Mucosa of gallbladder (tissue), 1 donor: ENCODE measurements at regions not wholly inside any gene's neighbourhood (a gene's known extent, or its start where the extent isn't known, plus 50 kb on each side); places are given as distances from the start of the nearest gene placed in this dataset.

ENCODE experiments used
- DNase-seq: peaks from one replicate; pipeline ENCODE4 v3.0.0-alpha.2; 2020; ENCODE audit warnings: low spot score
- donor health status: DM: no; HTN: no; CAD: no.

GRCh38 chr21:19832551-19832950, 1165.7 kb upstream of the NCAM2 start:
- no peak for DNase-seq

DNA sequence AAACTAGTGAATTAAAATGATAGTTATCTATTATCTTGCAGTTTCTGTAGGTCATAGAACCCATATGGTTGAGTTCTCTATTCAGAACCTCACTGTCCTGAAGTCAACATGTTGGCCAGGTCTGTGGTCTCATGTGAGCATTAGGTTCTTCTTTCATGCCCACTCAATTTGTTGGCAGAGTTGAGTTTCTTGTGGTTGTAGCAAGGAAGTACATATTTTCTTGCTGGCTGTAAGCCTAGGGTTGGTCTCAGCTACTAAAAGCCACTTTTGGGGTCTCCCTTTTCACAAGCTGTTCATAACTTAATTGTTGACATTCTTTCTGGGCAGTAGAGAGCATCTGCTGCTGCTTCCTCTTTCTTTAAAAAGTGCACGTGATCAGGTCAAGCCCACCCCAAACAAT, 1165.1 kb upstream of the NCAM2 start:
- DNase-seq, result no peak

- no peak for DNase-seq
These were observed 1155.6 kb upstream of the NCAM2 start for GRCh38 chr21:19842601-19843000.

GRCh38 chr21:19844334-19844733, 1153.9 kb upstream of the NCAM2 start:
- no peak for DNase-seq

DNA sequence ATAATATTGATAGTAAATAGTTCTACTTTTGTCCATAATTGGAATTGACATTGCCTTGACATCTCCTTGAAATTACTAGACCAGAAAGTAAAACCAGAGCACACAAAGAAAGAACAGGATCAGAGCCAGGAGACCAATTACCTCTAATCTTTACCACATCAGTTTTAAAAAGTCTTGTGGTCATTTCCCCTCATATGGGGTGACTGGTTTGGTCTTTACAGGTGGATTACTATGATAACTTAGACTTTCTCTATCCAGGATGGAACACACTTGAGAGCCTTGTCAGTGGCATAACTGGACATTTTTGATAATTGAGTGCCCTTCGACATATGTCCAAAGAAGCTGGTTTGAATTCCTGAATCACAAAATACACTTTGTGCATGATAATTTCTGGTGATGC, 1148.1 kb upstream of the NCAM2 start:
- DNase-seq, result no peak

DNA sequence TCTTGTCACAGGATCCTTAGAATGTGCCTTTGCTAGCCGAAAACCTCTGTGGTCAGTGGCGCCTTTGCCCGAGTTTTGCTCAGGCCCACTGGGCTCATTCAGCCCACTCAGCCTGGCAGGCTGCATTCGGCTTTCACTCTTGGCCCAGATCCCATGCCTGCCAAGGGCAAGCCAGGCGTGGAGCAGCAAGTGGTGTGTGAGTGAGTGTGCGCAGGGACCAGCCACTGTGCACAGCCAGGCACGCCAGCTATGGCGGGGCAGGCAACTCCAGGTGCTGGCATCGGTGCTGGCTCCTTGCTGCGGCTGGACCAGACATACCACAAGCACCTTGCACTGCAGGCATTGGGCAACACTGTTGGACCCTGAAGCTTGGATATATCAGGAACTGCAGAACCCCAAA, 1145.1 kb upstream of the NCAM2 start:
- no peak for DNase-seq

DNA sequence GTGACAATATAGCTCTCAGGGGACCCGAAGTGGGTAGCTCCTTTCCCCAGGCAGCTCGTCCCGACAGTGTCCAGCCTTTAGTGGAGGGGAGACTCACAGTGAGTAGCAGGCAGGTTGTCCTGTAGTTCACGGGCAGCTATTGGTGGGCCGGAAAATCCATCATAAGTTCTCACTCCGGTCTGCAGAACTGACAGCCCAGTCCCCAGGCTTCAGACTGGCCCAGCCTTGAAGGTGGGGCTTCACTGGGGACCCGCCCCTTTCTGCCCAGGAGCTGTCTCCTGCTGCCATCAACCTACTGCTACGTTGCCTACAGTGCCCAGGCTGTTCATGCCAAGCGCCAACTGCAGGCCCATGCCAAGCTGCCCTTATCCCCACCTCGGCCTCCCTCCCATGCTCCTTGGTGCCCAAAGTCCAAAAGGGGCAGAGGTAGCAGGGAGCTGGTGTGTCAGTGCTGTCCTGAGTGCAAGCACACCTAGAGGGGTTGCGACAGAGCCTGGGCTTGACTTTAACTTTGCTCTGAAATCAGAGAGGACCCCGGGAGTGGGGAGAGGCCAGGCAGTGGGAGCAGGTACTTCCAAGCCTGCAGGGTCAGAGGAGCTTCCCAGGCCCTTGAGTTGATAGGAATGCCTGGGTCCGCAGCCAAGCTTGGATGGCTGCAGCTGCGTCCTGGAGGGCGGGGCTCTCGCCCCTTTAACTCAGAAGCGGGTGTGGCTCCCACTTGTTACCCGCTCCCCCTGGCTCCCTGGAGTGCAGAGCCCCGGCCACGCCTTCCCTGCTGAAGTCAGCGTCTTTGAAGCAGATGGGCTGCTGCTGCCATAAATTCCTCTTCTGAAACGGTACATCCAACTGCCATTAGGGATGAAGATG, 1144.3 kb upstream of the NCAM2 start:
- no peak for DNase-seq

DNA sequence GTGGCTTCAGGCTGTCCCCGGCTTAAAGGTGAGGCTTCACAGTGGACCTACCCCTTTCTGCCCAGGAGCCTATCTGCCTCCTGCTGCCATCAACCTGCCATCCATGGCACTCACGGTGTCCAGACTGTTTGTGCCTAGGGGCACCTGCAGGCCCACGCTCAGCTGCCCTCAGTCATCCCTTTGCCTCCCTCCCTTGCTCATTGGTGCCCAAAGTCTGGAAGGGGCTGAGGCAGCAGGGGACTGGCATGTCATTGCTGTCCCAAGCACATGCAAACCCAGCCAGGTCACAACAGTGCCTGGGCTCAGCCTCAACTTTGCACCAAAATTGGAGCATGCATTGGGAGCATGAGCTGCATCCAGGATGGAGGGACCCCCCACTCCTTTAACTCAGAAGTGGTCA, 1142.7 kb upstream of the NCAM2 start:
- no peak for DNase-seq

DNA sequence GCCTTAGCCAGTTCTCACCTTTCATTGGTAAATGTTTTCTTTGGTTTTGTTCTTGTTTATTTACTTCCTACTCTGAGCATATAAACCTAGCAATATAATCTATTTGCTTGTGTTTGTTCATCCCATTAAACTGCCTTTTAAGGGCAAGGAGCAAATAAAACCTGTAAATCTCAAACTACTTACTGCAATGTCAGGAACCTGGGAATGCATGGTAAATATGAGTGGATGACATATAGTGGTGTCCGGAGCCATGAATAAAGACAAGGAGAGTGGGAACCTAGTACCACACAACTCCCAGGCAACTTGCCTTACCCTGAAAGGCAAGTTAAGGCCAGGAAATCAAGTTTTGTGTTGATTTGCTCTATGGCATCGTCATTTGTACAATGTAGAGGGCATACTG, 1133.7 kb upstream of the NCAM2 start:
- no peak for DNase-seq

DNA sequence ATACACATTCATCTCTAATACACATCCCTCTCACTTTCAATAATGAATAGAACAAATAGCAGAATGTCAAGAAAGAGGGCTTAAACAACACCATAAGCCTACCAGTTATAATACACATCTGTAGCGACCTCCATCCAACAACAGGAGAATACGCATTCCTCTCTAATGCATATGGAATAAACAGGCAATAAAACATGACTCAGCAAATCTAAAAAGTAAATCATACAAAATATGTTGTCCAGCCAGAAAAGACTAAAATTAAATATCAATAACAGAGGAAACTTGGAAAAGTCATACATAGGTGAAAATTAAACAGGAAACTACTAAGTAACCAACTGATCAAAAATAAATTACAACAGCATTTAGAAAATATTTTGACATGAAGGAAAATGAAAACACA, 1127.5 kb upstream of the NCAM2 start:
- no peak for DNase-seq

GRCh38 chr21:19874521-19874920, 1123.7 kb upstream of the NCAM2 start:
- no peak for DNase-seq

DNA sequence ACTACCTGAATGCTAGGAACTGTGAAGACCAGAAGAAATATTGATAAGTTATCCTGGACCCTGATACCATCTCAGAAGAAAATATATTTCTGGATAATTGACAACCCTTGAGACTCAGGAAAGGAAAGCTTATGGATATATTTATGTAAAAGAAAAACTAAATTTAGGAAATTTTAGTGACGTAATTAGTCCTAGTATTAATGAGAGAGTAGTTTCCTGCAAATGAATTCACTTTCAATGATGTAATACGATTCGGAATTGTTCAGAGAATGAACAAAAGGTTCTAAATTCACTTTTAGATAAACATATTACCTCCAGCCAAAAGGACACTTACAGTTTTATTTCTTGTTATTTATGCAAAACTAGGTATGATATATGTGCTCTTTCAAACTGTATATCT, 1120.1 kb upstream of the NCAM2 start:
- DNase-seq, result no peak

DNA sequence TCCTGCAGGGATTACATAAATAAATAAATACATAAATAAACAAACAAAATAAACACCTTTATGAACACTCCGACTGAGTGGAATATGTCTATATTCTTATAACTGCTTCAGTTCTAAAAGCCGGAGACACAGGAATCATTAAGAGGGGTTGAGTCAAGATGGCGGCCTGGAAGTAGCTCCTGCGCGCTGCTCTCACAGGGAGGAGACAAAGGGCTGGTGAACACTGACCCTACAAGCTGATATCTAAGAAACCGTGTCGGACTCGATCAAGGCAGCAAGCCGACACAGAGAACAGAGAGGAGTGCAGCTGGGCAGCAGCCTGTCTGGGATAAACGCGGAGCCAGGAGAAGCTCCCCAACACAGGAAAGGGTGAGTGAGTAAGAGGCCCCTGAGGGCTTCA, 1098.6 kb upstream of the NCAM2 start:
- DNase-seq, result no peak

DNA sequence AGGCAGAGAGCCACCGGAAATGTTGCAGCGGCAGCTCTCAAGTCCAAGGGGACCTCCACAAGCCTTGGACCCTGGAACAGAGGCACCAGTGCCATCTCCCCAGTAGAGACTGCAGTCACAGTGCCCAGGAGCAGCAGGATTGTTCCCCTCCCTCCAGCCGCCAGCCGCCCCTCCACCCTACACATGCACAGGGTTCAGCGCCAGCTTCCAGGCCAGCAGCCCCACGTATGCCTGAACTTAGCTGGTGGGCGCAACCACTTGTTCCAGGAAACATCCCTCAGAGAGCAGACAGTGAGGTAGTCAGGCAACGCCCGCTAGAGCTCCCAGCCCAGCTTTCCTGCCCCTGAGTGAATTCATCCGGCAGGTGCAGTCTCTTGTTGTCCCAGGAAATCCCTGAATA, 1098.1 kb upstream of the NCAM2 start:
- DNase-seq, result no peak

DNA sequence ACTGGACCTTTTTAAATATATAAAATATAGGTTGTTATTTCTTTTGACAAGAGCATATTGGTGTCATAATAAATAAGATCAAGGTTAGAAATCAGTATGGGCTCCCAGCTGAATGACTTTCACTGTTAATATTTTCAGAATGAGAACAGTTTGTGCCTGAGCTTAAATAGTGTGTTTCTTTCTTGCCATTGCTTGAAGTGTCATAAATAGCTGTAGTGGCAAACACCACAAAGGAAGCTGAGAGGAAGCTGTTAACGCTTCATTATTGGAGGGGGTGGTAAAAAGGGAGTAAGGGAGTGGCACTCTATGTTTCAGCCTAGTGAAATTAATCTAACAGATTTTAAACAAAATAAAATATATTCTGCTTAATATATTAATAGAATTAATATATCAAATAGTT, 1089.8 kb upstream of the NCAM2 start:
- no peak for DNase-seq

DNA sequence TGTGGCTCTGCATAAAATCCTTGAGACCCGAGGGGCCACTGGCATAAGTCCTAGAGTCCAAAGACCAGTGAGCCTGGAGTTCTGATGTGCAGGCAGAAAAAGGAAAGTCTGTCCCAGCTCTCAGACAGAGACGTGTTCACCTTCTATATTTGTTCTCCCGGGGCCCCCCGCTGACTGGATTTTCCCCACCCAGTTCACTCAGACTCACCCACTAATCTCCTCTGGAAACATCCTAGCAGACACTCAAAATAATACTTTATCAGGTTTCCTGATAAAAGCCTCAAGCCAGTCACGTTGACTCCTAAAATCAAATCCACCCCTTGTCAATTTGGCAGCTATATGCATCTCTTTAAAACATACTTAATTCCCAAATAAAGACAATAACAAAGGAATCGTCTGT, 1084.2 kb upstream of the NCAM2 start:
- no peak for DNase-seq

GRCh38 chr21:19921211-19921610, 1077.0 kb upstream of the NCAM2 start:
- DNase-seq, result no peak

GRCh38 chr21:19922122-19922521, 1076.1 kb upstream of the NCAM2 start:
- DNase-seq, result no peak

- DNase-seq, result no peak
These were observed 1062.7 kb upstream of the NCAM2 start for GRCh38 chr21:19935467-19935866.

DNA sequence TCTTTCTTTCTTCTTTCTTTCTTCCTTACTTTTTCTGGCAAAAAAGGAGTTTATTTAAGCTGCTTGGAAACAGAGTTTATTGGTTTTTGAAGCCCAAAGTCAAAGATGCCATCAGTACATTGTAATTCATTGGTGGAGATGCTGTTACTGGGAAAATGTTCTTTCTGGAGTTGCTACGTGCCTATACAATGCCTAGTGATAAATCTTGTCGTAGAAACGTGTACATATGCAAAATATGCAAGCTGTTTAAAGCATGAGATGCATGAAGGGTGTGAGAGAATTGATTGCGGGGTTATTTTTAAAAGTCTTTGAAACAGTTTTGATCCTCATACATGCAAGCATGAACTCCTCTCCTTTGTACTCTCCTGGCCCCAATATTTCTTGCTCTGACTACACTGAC, 1060.6 kb upstream of the NCAM2 start:
- DNase-seq, result no peak

- DNase-seq, result no peak
These were observed 1056.6 kb upstream of the NCAM2 start for GRCh38 chr21:19941626-19942025.

- DNase-seq, result no peak
These were observed 1047.9 kb upstream of the NCAM2 start for GRCh38 chr21:19950347-19950746.

- DNase-seq, result no peak
These were observed 1029.1 kb upstream of the NCAM2 start for GRCh38 chr21:19969156-19969555.

DNA sequence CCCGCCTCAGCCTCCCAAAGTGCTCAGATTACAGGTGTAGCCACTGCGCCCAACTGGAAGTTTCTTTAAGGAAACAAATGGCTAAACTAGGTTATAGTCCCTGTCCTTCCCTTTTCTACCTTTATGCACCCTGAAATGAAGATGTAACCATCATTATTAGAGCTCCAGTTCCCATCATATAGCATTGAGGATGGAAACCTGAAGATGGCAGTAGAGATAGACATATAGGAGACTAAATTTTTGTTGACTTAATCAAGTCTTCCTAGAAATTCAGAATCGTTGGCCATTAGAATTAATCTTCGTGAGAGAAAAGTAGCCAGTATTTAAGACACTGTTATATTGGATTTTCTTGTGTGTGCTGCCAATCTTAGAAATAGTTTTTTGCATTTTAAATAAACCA, 1016.3 kb upstream of the NCAM2 start:
- DNase-seq, result no peak
